H1 (cell line): ENCODE measurements at regions not wholly inside any gene's neighbourhood (a gene's known extent, or its start where the extent isn't known, plus 50 kb on each side); places are given as distances from the start of the nearest gene placed in this dataset.

ENCODE experiments used
- CTCF ChIA-PET: fragments of 300-600 bp; sonication (Branson Sonifier 250); formaldehyde crosslinking; loops from one replicate; lab custom pipeline; 2021; ENCODE audit not compliant: partially characterized antibody; lab: Charles Lee
- POLR2A ChIA-PET: fragments of 300-600 bp; sonication (Branson Sonifier 250); formaldehyde crosslinking; loops from one replicate; lab custom pipeline; 2021; ENCODE audit warnings: inconsistent platforms; ENCODE audit not compliant: partially characterized antibody; lab: Charles Lee
- DNase-seq, 2 experiments: peaks; one replicate each; pipeline versions ENCODE4 v3.0.0 to v3.0.0-alpha.2; 2010 to 2022; ENCODE audit warnings: low spot score in 2 of 2, low read depth in 1 of 2, mixed read lengths in 1 of 2
- FAIRE-seq: peaks from 2 replicates; lab custom pipeline; 2011; peaks lifted over from hg19 to GRCh38; lab: Jason Lieb, UNC
- H2AFZ ChIP-seq: 2 replicates; pipeline ENCODE4 v1.8.1; 2012; ENCODE audit warnings: low read length, inconsistent platforms
- H2AK5ac ChIP-seq: 2 replicates; pipeline ENCODE4 v1.6.1; 2013; ENCODE audit warnings: low read depth, low read length
- H2BK120ac ChIP-seq: replicated peaks from 2 replicates; pipeline ENCODE3; 2013; ENCODE audit warnings: low read depth, low read length, inconsistent platforms
- H2BK12ac ChIP-seq: 2 replicates; pipeline ENCODE4 v1.6.1; 2013; ENCODE audit warnings: low read depth, low read length
- H2BK15ac ChIP-seq: 2 replicates; pipeline ENCODE4 v1.6.1; 2013; ENCODE audit warnings: low read length
- H2BK20ac ChIP-seq: 2 replicates; pipeline ENCODE4 v1.6.1; 2013; ENCODE audit warnings: low read length
- H2BK5ac ChIP-seq: 2 replicates; pipeline ENCODE4 v1.6.1; 2013; ENCODE audit warnings: low read depth, low read length
- H3K14ac ChIP-seq: 2 replicates; pipeline ENCODE4 v1.6.1; 2013; ENCODE audit warnings: inconsistent platforms; ENCODE audit not compliant: insufficient read length
- H3K18ac ChIP-seq: 2 replicates; pipeline ENCODE4 v1.6.1; 2013; ENCODE audit warnings: low read length; ENCODE audit errors: extremely low read depth
- H3K23ac ChIP-seq: 2 replicates; pipeline ENCODE4 v1.6.1; 2013; ENCODE audit warnings: inconsistent platforms; ENCODE audit not compliant: insufficient read length
- H3K23me2 ChIP-seq: 2 replicates; pipeline ENCODE4 v1.6.1; 2013; ENCODE audit warnings: low read depth, low read length
- H3K27ac ChIP-seq: 2 replicates; pipeline ENCODE4 v1.6.1; 2011; ENCODE audit warnings: low read depth, low read length, inconsistent platforms
- H3K27me3 ChIP-seq, 4 experiments: replicated peaks in 1 of 4; 1 replicate in 1 of 4; 2 replicates in 3 of 4; pipeline versions ENCODE4 v1.6.1 to v1.8.1; 2011 to 2013; ENCODE audit warnings: low read length in 3 of 4, mild to moderate bottlenecking in 3 of 4, inconsistent platforms in 2 of 4, mixed read lengths in 2 of 4, moderate library complexity in 1 of 4; ENCODE audit not compliant: control insufficient read depth in 3 of 4, insufficient read depth in 3 of 4; ENCODE audit errors: extremely low read depth in 1 of 4
- H3K36me3 ChIP-seq, 4 experiments: 2 replicates each; pipeline versions ENCODE4 v1.6.1 to v1.8.1; 2011 to 2013; ENCODE audit warnings: mild to moderate bottlenecking in 4 of 4, low read length in 3 of 4, moderate library complexity in 2 of 4, control low read depth in 1 of 4, inconsistent platforms in 1 of 4; ENCODE audit not compliant: insufficient read depth in 4 of 4, control insufficient read depth in 2 of 4
- H3K4ac ChIP-seq: replicated peaks from 2 replicates; pipeline ENCODE3; 2013; ENCODE audit warnings: low read length, low read depth, mixed read lengths, inconsistent platforms; ENCODE audit not compliant: insufficient read length
- H3K4me1 ChIP-seq, 4 experiments: replicated peaks in 1 of 4; 1 replicate in 1 of 4; 2 replicates in 3 of 4; pipeline versions ENCODE4 v1.6.1 to v1.8.1; 2011 to 2013; ENCODE audit warnings: low read length in 3 of 4, inconsistent platforms in 2 of 4, mixed read lengths in 1 of 4; ENCODE audit not compliant: insufficient read depth in 4 of 4, control insufficient read depth in 3 of 4
- H3K4me2 ChIP-seq, 2 experiments: 2 replicates each; pipeline versions ENCODE4 v1.6.1 to v1.8.1; 2011 to 2013; ENCODE audit warnings: low read depth in 2 of 2, low read length in 2 of 2, control low read depth in 1 of 2, inconsistent platforms in 1 of 2, mild to moderate bottlenecking in 1 of 2; ENCODE audit not compliant: insufficient read depth in 1 of 2
- H3K4me3 ChIP-seq, 4 experiments: fragments of 200-600, 300-600 bp in 1 of 4; sonication (generic), shearing (Covaris generic), sonication (Bioruptor Twin) in 1 of 4; 2 replicates each; pipeline versions ENCODE4 v1.5.1 to v1.8.1; 2011 to 2016; ENCODE audit warnings: low read length in 4 of 4, low read depth in 3 of 4, control low read depth in 2 of 4, inconsistent platforms in 2 of 4, mild to moderate bottlenecking in 2 of 4, mixed read lengths in 1 of 4, moderate library complexity in 1 of 4; ENCODE audit not compliant: insufficient read depth in 2 of 4; ENCODE audit errors: extremely low read depth in 1 of 4
- H3K56ac ChIP-seq: replicated peaks from 2 replicates; pipeline ENCODE3; 2013; ENCODE audit warnings: low read depth, mild to moderate bottlenecking, mixed read lengths, low read length, inconsistent platforms; ENCODE audit not compliant: insufficient read length
- H3K79me1 ChIP-seq: 2 replicates; pipeline ENCODE4 v1.6.1; 2013; ENCODE audit warnings: low read depth, low read length, control low read depth
- H3K79me2 ChIP-seq, 2 experiments: 2 replicates each; pipeline versions ENCODE4 v1.6.1 to v1.8.1; 2012 to 2013; ENCODE audit warnings: low read length in 2 of 2, mild to moderate bottlenecking in 2 of 2, inconsistent platforms in 1 of 2; ENCODE audit not compliant: insufficient read depth in 2 of 2, control insufficient read depth in 1 of 2
- H3K9ac ChIP-seq, 4 experiments: replicated peaks in 1 of 4; 1 replicate in 1 of 4; 2 replicates in 3 of 4; pipeline versions ENCODE4 v1.6.1 to v1.8.1; 2011 to 2013; ENCODE audit warnings: low read depth in 3 of 4, low read length in 3 of 4, control low read depth in 2 of 4, mild to moderate bottlenecking in 2 of 4, moderate library complexity in 2 of 4, inconsistent platforms in 1 of 4; ENCODE audit errors: extremely low read depth in 1 of 4
- H3K9me3 ChIP-seq, 2 experiments: 2 replicates each; pipeline versions ENCODE4 v1.6.1 to v1.8.1; 2012 to 2013; ENCODE audit warnings: mild to moderate bottlenecking in 2 of 2, moderate library complexity in 2 of 2, control low read depth in 1 of 2, inconsistent platforms in 1 of 2, low read depth in 1 of 2, low read length in 1 of 2, mixed read lengths in 1 of 2; ENCODE audit not compliant: insufficient read depth in 2 of 2
- H4K20me1 ChIP-seq, 2 experiments: replicated peaks in 1 of 2; 2 replicates each; pipeline versions ENCODE3 to v1.8.1; 2011 to 2013; ENCODE audit warnings: inconsistent platforms in 2 of 2, low read length in 2 of 2, mild to moderate bottlenecking in 1 of 2; ENCODE audit not compliant: insufficient read depth in 2 of 2, control insufficient read depth in 1 of 2
- H4K5ac ChIP-seq: 2 replicates; pipeline ENCODE4 v1.6.1; 2013; ENCODE audit warnings: low read length, low read depth, mixed read lengths, inconsistent platforms; ENCODE audit not compliant: insufficient read length
- H4K8ac ChIP-seq: 2 replicates; pipeline ENCODE4 v1.8.0; 2013; ENCODE audit warnings: mild to moderate bottlenecking, moderate library complexity, low read length, inconsistent platforms; ENCODE audit not compliant: insufficient read depth; ENCODE audit errors: extremely low read depth
- H4K91ac ChIP-seq: replicated peaks from 2 replicates; pipeline ENCODE3; 2013; ENCODE audit warnings: low read length, mixed read lengths, inconsistent platforms; ENCODE audit not compliant: insufficient read length
- CBX5 ChIP-seq: fragments of 300-800, 300-1000 bp; sonication (generic); IDR thresholded peaks from 2 replicates; pipeline ENCODE4 v1.7.1; 2016; ENCODE audit warnings: antibody characterized with exemption, low read length, low read depth
- EP300 ChIP-seq, 2 experiments: IDR thresholded peaks; 1 replicate in 1 of 2; 2 replicates in 1 of 2; pipeline ENCODE4 v1.6.1; 2011 to 2012; ENCODE audit warnings: low read depth in 2 of 2, low read length in 2 of 2, mild to moderate bottlenecking in 2 of 2, borderline replicate concordance in 1 of 2, inconsistent platforms in 1 of 2, moderate library complexity in 1 of 2
- JUND ChIP-seq: IDR thresholded peaks from 2 replicates; pipeline ENCODE4 v1.6.1; 2011; ENCODE audit warnings: mild to moderate bottlenecking, improper control_type of control experiment, low read length
- POLR2AphosphoS5 ChIP-seq: IDR thresholded peaks from 2 replicates; pipeline ENCODE4 v1.6.1; 2011; ENCODE audit warnings: low read depth, low read length

DNA sequence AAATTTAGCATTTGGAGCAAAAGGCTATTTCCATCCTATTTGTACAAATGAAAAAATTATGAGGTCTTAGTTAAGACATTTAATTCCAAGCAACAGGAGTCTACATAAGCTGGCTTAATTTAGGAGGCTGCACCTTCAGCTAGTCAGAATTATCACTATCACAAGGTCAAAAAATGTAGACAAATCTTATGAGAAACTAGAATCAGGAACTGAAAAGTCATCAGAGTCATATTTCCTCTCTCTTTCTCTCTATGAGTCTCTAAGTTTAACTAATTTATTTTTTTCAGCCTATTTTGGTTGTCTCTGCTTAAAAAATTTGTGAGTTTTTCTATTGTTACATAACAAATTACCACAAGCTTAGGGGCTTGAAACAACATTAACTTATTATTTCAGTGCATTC is 807.1 kb upstream of the PRMT6 start:
- Histone ChIP-seq H3K79me2 (no peaks in the 10 kb centered on the region), H3K4me1 (no peaks in the 10 kb centered on the region), H3K79me1 (no peaks in the 10 kb centered on the region), H2BK5ac (no peak overlapping the region), H3K4me2 (no peak overlapping the region), H2BK20ac (no peak overlapping the region), H2BK120ac (no peak overlapping the region), H3K14ac (no peak overlapping the region), H4K20me1 (no peaks in the 10 kb centered on the region), H3K27ac (no peak overlapping the region), H2AFZ (no peak overlapping the region), H3K9me3 (no peaks in the 10 kb centered on the region), H2BK12ac (no peak overlapping the region), H2AK5ac (no peak overlapping the region), H4K91ac (no peak overlapping the region), H3K9ac (no peak overlapping the region), H3K18ac (no peak overlapping the region), H4K5ac (no peak overlapping the region), H3K27me3 (no peaks in the 10 kb centered on the region), H3K4me3 (no peak overlapping the region), H2BK15ac (no peak overlapping the region), H3K23ac (no peak overlapping the region), H3K23me2 (no peaks in the 10 kb centered on the region), H3K4ac (no peak overlapping the region), H3K56ac (no peak overlapping the region), H4K8ac (no peak overlapping the region), H3K36me3 (no peaks in the 10 kb centered on the region)
- DNase-seq: no peak
- no peak for FAIRE-seq
- ChIA-PET CTCF (interaction anchor here (0.8 kb wide), 1 partner anchor 162 kb away, joined by 4 read pairs; no protein-coding TSS in a partner anchor), POLR2A (no interaction called here)
- TF ChIP-seq POLR2AphosphoS5 (no peak), CBX5 (no peak), JUND (no peak), EP300 (IDR thresholded peaks at IDR 0.05; ENCODE audit: borderline replicate concordance in 1 of 2, low read depth in 2 of 2, low read length in 2 of 2) (no peak)
